WI38 (cell line): ENCODE measurements at regions not wholly inside any gene's neighbourhood (a gene's known extent, or its start where the extent isn't known, plus 50 kb on each side); places are given as distances from the start of the nearest gene placed in this dataset.

Experiments
- H3K4me3 ChIP-seq: 2 replicates; pipeline ENCODE4 v1.5.1; 2011; ENCODE audit warnings: low read depth, mild to moderate bottlenecking, control low read depth, low read length
- CTCF ChIP-seq: IDR thresholded peaks from 2 replicates; pipeline ENCODE4 v1.5.1; 2012; ENCODE audit warnings: low read depth, mild to moderate bottlenecking, control low read depth, low read length

DNA sequence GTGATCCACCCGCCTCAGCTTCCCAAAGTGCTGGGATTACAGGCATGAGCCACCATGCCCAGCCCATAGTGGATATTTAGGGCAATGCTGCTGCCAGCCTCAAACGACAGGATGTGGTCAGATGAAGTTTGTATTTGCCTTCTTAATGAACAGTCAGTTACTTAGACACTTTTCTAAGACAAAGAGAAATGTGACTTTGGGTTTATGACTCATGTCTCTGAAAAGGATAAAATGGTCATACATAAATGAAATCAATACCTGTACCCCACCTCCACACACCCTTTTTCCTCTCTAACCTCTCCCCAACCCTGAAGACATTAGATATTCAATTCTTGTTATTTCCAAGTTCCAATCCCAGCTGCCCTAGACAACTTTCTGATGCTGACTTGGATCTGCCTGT lies 109.3 kb upstream of the INSIG1 start:
- no peak overlapping the region for H3K4me3 ChIP-seq
- TF ChIP-seq CTCF: no peak

DNA sequence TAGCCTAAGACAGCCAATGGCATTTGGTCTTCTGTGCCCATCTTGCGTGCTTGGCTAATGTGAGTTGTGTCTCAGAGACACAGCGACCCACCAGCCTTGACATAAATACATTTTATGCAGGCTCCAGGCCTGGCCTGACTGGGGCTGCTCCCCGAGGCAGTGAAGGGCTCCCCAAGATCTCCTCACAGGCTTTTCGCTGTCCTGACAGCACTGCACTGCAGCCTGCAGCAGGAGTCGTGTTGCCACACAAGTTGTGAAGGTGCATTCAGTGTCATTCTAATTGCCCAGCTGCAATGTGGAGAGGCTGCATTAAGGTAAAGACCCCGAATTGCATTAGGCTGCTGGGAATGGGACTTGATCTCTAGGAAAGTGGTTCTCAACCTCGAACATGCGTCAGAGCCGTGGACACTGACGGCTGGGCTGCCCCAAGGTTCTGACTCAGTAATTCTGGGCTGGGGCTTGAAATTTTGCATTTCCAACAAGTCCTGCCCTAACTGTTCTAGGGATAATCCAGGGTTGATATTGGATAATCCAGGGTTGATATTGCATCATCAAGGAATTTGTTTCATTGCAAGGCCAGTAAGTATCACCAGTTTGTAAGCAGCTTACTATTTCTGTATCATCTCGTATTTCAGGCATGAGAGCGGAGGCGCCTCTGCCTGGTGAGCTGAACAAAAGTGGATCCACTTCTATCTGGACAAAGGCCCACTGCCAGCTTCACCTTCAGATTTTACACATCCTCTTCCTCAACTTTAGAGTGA lies 108.7 kb upstream of the INSIG1 start:
- no peak overlapping the region for H3K4me3 ChIP-seq
- no peak for TF ChIP-seq CTCF

DNA sequence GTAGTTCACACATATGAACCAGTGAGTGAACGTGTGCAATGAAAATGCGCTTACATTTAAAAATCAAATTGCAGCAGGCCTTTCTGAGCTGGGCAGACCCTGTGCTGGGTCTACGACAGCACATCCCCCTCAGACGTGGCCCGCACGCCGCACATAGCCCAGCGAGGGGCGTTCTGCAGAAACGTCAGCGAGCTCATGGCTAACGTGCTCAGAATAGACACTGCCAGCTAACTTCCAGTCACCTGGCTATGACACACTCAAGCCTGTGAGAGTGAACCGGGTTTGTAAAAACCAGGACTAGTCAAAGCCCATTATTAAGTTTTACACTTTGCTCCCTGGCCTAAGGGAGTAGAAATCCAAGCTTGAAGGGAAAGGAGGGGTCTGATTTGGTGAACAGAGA lies 108.1 kb upstream of the INSIG1 start:
- no peak for TF ChIP-seq CTCF

GRCh38 chr7:155190688-155191087 lies 107.0 kb upstream of the INSIG1 start:
- peak; percentile 92 for TF ChIP-seq CTCF
- no peak overlapping the region for H3K4me3 ChIP-seq

More for the DNA sequence above, 108.1 kb upstream of the INSIG1 start:
- no peak overlapping the region for H3K4me3 ChIP-seq

DNA sequence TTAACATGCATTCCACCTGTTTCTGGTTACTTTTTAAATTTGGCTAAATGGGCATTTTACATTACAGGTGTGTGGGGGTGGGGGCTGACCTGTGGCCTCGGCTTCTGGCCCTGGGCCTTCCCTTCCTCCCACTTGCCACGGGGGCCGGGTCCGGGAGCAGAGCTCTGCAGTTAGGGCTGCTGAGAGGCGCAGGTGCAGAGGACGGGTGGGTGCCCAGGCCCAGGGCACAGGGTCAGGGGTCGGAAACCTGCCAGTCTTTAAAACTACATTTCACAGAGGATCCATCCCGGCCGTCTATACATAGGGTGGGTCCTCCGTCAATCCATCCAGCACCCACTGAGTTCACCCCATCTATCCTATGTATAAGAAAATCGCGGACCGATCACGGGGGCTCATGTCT lies 106.5 kb upstream of the INSIG1 start:
- H3K4me3 ChIP-seq: no peak overlapping the region
- no peak for TF ChIP-seq CTCF

- H3K4me3 ChIP-seq: no peak overlapping the region
- no peak for TF ChIP-seq CTCF
Measured at GRCh38 chr7:155191901-155192478, 105.7 kb upstream of the INSIG1 start.

DNA sequence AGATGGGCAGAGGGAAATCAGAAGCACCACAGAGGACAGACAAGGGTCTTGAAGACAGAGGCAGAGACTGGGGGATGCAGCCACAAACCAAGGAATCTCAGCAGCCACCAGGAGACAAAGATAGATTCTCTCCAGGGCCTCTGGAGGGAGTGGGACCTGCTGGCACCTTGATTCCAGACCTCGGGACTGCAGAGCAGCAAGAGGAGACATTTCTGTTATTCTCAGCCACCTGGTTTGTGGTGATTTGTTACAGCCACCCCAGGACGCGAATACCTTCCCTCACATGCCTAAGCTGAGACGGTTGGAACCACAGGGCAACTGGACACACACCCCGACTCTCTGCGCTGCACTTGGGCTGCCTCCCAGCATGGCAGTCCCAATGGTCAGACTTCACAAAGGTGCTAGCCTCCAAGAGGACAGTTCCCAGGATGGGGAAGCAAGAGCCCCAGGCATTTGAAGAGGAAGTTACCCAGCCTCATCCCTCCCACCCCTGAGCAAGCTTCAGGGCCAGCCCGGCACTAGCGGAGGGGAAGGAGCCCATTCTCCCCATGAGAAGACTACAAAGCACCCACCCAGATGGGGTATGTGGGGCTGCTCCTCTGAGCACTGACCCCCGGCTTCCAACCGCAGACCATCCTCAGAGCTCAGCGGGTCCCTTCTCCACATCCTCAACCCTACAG lies 104.6 kb upstream of the INSIG1 start:
- no peak overlapping the region for H3K4me3 ChIP-seq
- TF ChIP-seq CTCF: no peak
